ENCODE measurements at regions not wholly inside any gene's neighbourhood (a gene's known extent, or its start where the extent isn't known, plus 50 kb on each side); places are given as distances from the start of the nearest gene placed in this dataset.

- TF ChIP-seq MAX (IDR thresholded peaks at IDR 0.05; ENCODE audit: low read depth, low read length) (no peak), CTCF (IDR thresholded peaks at IDR 0.05; ENCODE audit: low read depth, low read length) (no peak), MYC (IDR thresholded peaks at IDR 0.05; ENCODE audit: low read depth, low read length) (no peak), POLR2A (IDR thresholded peaks at IDR 0.05; ENCODE audit: extremely low read depth, insufficient read length) (no peak)
- no peak overlapping the region for H3K4me3 ChIP-seq (ENCODE audit: low read depth, low read length)
- no peak for DNase-seq (ENCODE audit: low read depth)
These were observed 274.0 kb upstream of the ADAMTS5 start for GRCh38 chr21:27240839-27241238.

GRCh38 chr21:27233514-27234115 lies 266.7 kb upstream of the ADAMTS5 start:
- DNase-seq (ENCODE audit: low read depth) = no peak
- TF ChIP-seq MYC (IDR thresholded peaks at IDR 0.05; ENCODE audit: low read depth, low read length) (no peak), POLR2A (IDR thresholded peaks at IDR 0.05; ENCODE audit: extremely low read depth, insufficient read length) (no peak), MAX (IDR thresholded peaks at IDR 0.05; ENCODE audit: low read depth, low read length) (no peak), CTCF (IDR thresholded peaks at IDR 0.05; ENCODE audit: low read depth, low read length) (no peak)
- H3K4me3 ChIP-seq (ENCODE audit: low read depth, low read length) = no peak overlapping the region

- no peak for DNase-seq (ENCODE audit: low read depth)
- no peak overlapping the region for H3K4me3 ChIP-seq (ENCODE audit: low read depth, low read length)
- TF ChIP-seq MYC (IDR thresholded peaks at IDR 0.05; ENCODE audit: low read depth, low read length) (no peak), MAX (IDR thresholded peaks at IDR 0.05; ENCODE audit: low read depth, low read length) (no peak), CTCF (IDR thresholded peaks at IDR 0.05; ENCODE audit: low read depth, low read length) (no peak), POLR2A (IDR thresholded peaks at IDR 0.05; ENCODE audit: extremely low read depth, insufficient read length) (no peak)
These were observed 259.1 kb upstream of the ADAMTS5 start for GRCh38 chr21:27225940-27226339.

- DNase-seq (ENCODE audit: low read depth) = no peak
- TF ChIP-seq POLR2A (IDR thresholded peaks at IDR 0.05; ENCODE audit: extremely low read depth, insufficient read length) (no peak), CTCF (IDR thresholded peaks at IDR 0.05; ENCODE audit: low read depth, low read length) (no peak), MYC (IDR thresholded peaks at IDR 0.05; ENCODE audit: low read depth, low read length) (no peak), MAX (IDR thresholded peaks at IDR 0.05; ENCODE audit: low read depth, low read length) (no peak)
These were observed 258.3 kb upstream of the ADAMTS5 start for GRCh38 chr21:27225151-27225550.

GRCh38 chr21:27224169-27224568 lies 257.3 kb upstream of the ADAMTS5 start:
- H3K4me3 ChIP-seq (ENCODE audit: low read depth, low read length) = no peak overlapping the region
- DNase-seq (ENCODE audit: low read depth) = no peak
- TF ChIP-seq CTCF (IDR thresholded peaks at IDR 0.05; ENCODE audit: low read depth, low read length) = no peak
- TF ChIP-seq MYC (IDR thresholded peaks at IDR 0.05; ENCODE audit: low read depth, low read length) = no peak
- TF ChIP-seq MAX (IDR thresholded peaks at IDR 0.05; ENCODE audit: low read depth, low read length) = no peak
- no peak for TF ChIP-seq POLR2A (IDR thresholded peaks at IDR 0.05; ENCODE audit: extremely low read depth, insufficient read length)

More at GRCh38 chr21:27225151-27225550, 258.3 kb upstream of the ADAMTS5 start:
- H3K4me3 ChIP-seq (ENCODE audit: low read depth, low read length) = no peak overlapping the region

All from NB4 (cell line).